ENCODE measurements at regions not wholly inside any gene's neighbourhood (a gene's known extent, or its start where the extent isn't known, plus 50 kb on each side); places are given as distances from the start of the nearest gene placed in this dataset.

GRCh38 chr9:13383216-13383615, 103.7 kb upstream of the MPDZ start:
- no CpG with 5 or more reads among the region's 1 CpG for WGBS (ENCODE audit: extremely low coverage, insufficient read length, low lambda C conversion rate)
- H3K4me1 Mint-ChIP-seq, result no peaks in the 10 kb centered on the region

More at GRCh38 chr9:13383216-13383615, 103.7 kb upstream of the MPDZ start:
- Histone ChIP-seq H2BK12ac (ENCODE audit: insufficient read length, low read depth, low read length) (no peak overlapping the region), H4K20me1 (ENCODE audit: control insufficient read depth, insufficient read depth, insufficient read length) (no peaks in the 10 kb centered on the region), H2BK5ac (ENCODE audit: insufficient read length, low read length) (no peak overlapping the region), H3K9me3 (ENCODE audit: control insufficient read depth, low read depth, low read length) (no peaks in the 10 kb centered on the region), H3K4me1 (ENCODE audit: insufficient read depth, low read length) (no peaks in the 10 kb centered on the region), H4K91ac (ENCODE audit: insufficient read length, low read depth, low read length) (no peak overlapping the region), H3K79me2 (ENCODE audit: insufficient read depth, low read length) (no peaks in the 10 kb centered on the region), H3K27ac (ENCODE audit: insufficient read length, low read depth, low read length) (no peak overlapping the region), H2AK5ac (ENCODE audit: insufficient read length, low read length) (no peak overlapping the region), H3K27me3 (ENCODE audit: insufficient read depth, low read length) (no peaks in the 10 kb centered on the region), H3K4ac (ENCODE audit: low read depth, low read length) (no peak overlapping the region), H4K8ac (replicated peaks; ENCODE audit: insufficient read length, low read depth, low read length) (no peak overlapping the region), H3K14ac (ENCODE audit: insufficient read depth, low read length) (no peak overlapping the region), H2BK15ac (ENCODE audit: low read depth, low read length) (no peak overlapping the region), H3K56ac (ENCODE audit: insufficient read length, low read depth, low read length) (no peak overlapping the region), H3K23me2 (ENCODE audit: insufficient read length, low read depth, low read length, poor library complexity, severe bottlenecking) (no peaks in the 10 kb centered on the region), H4K5ac (ENCODE audit: insufficient read length, low read depth, low read length) (no peak overlapping the region), H2BK20ac (ENCODE audit: low read depth, low read length, poor library complexity, severe bottlenecking) (no peak overlapping the region), H3K18ac (ENCODE audit: insufficient read length, low read depth, low read length) (no peak overlapping the region), H2BK120ac (ENCODE audit: low read depth, low read length, poor library complexity, severe bottlenecking) (no peak overlapping the region), H2AFZ (ENCODE audit: low read length) (no peak overlapping the region), H3T11ph (ENCODE audit: low read length) (no peak overlapping the region), H3K9ac (ENCODE audit: extremely low read depth, insufficient read length, low read length) (no peak overlapping the region), H3K4me2 (ENCODE audit: insufficient read depth, insufficient read length, low read length) (no peak overlapping the region), H3K23ac (ENCODE audit: insufficient read length, low read depth, low read length) (no peak overlapping the region), H3K79me1 (ENCODE audit: insufficient read depth, low read depth, low read length, poor library complexity, severe bottlenecking) (no peaks in the 10 kb centered on the region)
- no peak for DNase-seq
- H3K36me3 Mint-ChIP-seq (ENCODE audit: insufficient read depth in 1 of 3, low read depth in 3 of 3), result peaks cover 2 to 12% (median 5%) of the 10 kb centered on the region in 3 experiments; a peak in 5 of 7 replicates
- no peak for TF ChIP-seq CTCF (conservative IDR thresholded peaks at IDR 0.05)
- H3K4me3 Mint-ChIP-seq, result no peak overlapping the region
- peaks cover 14 to 19% of the 10 kb centered on the region in 2 experiments; a peak in 4 of 5 replicates for H3K9me3 Mint-ChIP-seq
- H3K27ac Mint-ChIP-seq, result no peak overlapping the region
- H3K27me3 Mint-ChIP-seq (ENCODE audit: low read depth), result no peaks in the 10 kb centered on the region
